HCT116 (cell line): ENCODE measurements at regions not wholly inside any gene's neighbourhood (a gene's known extent, or its start where the extent isn't known, plus 50 kb on each side); places are given as distances from the start of the nearest gene placed in this dataset.

Experiments
- ATAC-seq: fragments of 200-7000 bp; cut with Tn5 transposase; 2 replicates; pipeline ENCODE4 v1.9.1; 2020; ENCODE audit warnings: mild to moderate bottlenecking, moderate library complexity
- BruUV-seq: library from RNA; stranded (reverse); fragments of 400-500 nt; replicated peaks from 2 replicates; lab custom pipeline; 2021; lab: Mats Ljungman, UMichigan
- CTCF ChIA-PET: fragments of 300-600 bp; sonication (Branson Sonifier 250); formaldehyde crosslinking; loops from one replicate; lab custom pipeline; 2021; ENCODE audit warnings: antibody characterized with exemption; lab: Charles Lee
- POLR2A ChIA-PET: fragments of 300-600, 350-600 bp; sonication (Branson Sonifier 250); formaldehyde crosslinking; loops from one replicate; lab custom pipeline; 2021; ENCODE audit warnings: antibody characterized with exemption; lab: Charles Lee
- RAD21 ChIA-PET, 2 experiments: fragments of 300-600 bp; sonication (Branson Sonifier 250); formaldehyde crosslinking; loops; one replicate each; lab custom pipeline; 2023; ENCODE audit warnings: low total read pairs in 2 of 2; ENCODE audit not compliant: uncharacterized antibody in 2 of 2, unreplicated experiment in 2 of 2, low non-redundant PET in 1 of 2; lab: Charles Lee
- DNase-seq: peaks from one replicate; pipeline ENCODE4 v3.0.0-alpha.2; 2010; ENCODE audit warnings: low read depth, low spot score
- H2AFZ ChIP-seq: fragments of 200-600 bp; shearing (Covaris generic), sonication (generic); 2 replicates; pipeline ENCODE4 v1.6.1; 2017; ENCODE audit warnings: low read depth, mixed run types, mixed read lengths, antibody characterized with exemption, low read length; ENCODE audit not compliant: poor library complexity, severe bottlenecking
- H3K27ac ChIP-seq: 2 replicates; pipeline ENCODE4 v1.5.1; 2012; ENCODE audit warnings: low read depth, low read length
- H3K27me3 ChIP-seq: fragments of 200-600 bp; sonication (generic); 2 replicates; pipeline ENCODE4 v1.6.1; 2016; ENCODE audit warnings: mixed run types, low read length, mixed read lengths; ENCODE audit not compliant: insufficient read depth
- H3K36me3 ChIP-seq, 2 experiments: fragments of 200-500 bp in 1 of 2; fragments of 200-600 bp in 1 of 2; sonication (Bioruptor generic) in 1 of 2; sonication (generic) in 1 of 2; 2 replicates each; pipeline versions ENCODE4 v1.5.1 to v1.6.1; 2014 to 2016; ENCODE audit warnings: low read length in 2 of 2, inconsistent platforms in 1 of 2, mixed read lengths in 1 of 2, mixed run types in 1 of 2; ENCODE audit not compliant: insufficient read depth in 2 of 2, control insufficient read depth in 1 of 2
- H3K4me1 ChIP-seq, 2 experiments: fragments of 200-600 bp in 1 of 2; sonication (generic) in 1 of 2; 2 replicates each; pipeline versions ENCODE4 v1.5.1 to v1.6.1; 2012 to 2017; ENCODE audit warnings: low read length in 2 of 2, inconsistent platforms in 1 of 2, mild to moderate bottlenecking in 1 of 2, mixed read lengths in 1 of 2, mixed run types in 1 of 2, moderate library complexity in 1 of 2; ENCODE audit not compliant: insufficient read depth in 2 of 2, control insufficient read depth in 1 of 2
- H3K4me2 ChIP-seq: fragments of 200-600 bp; sonication (generic); 2 replicates; pipeline ENCODE4 v1.6.1; 2017; ENCODE audit warnings: mixed run types, low read length, mixed read lengths
- H3K4me3 ChIP-seq, 2 experiments: fragments of 200-600 bp in 1 of 2; sonication (generic) in 1 of 2; replicated peaks in 1 of 2; 2 replicates each; pipeline ENCODE4 v1.5.1; 2011 to 2016; ENCODE audit warnings: low read length in 2 of 2, control low read depth in 1 of 2, low read depth in 1 of 2, mild to moderate bottlenecking in 1 of 2, mixed read lengths in 1 of 2, mixed run types in 1 of 2
- H3K79me2 ChIP-seq: fragments of 200-600 bp; sonication (generic); 2 replicates; pipeline ENCODE4 v1.6.1; 2017; ENCODE audit warnings: mild to moderate bottlenecking, mixed run types, low read length, moderate library complexity, mixed read lengths; ENCODE audit not compliant: insufficient read depth
- H3K9ac ChIP-seq: fragments of 200-600 bp; sonication (generic); 2 replicates; pipeline ENCODE4 v1.6.1; 2016; ENCODE audit warnings: low read length, mixed read lengths
- H3K9me2 ChIP-seq: fragments of 200-600 bp; sonication (generic), shearing (Covaris generic); 2 replicates; pipeline ENCODE4 v1.6.1; 2017; ENCODE audit warnings: mixed run types, mild to moderate bottlenecking, moderate library complexity; ENCODE audit not compliant: insufficient read depth
- H3K9me3 ChIP-seq, 2 experiments: fragments of 200-500 bp in 1 of 2; fragments of 200-600 bp in 1 of 2; sonication (Bioruptor generic) in 1 of 2; sonication (generic) in 1 of 2; 2 replicates each; pipeline ENCODE4 v1.6.1; 2014 to 2017; ENCODE audit warnings: low read length in 2 of 2, mixed read lengths in 2 of 2, inconsistent platforms in 1 of 2, low read depth in 1 of 2, mild to moderate bottlenecking in 1 of 2, mixed run types in 1 of 2, moderate library complexity in 1 of 2; ENCODE audit not compliant: control insufficient read depth in 1 of 2, insufficient read depth in 1 of 2
- H4K20me1 ChIP-seq: fragments of 200-600 bp; sonication (generic), shearing (Covaris generic); 2 replicates; pipeline ENCODE4 v1.6.1; 2017; ENCODE audit warnings: mixed run types, mild to moderate bottlenecking, moderate library complexity; ENCODE audit not compliant: insufficient read depth
- CTCF ChIP-seq, 3 experiments: fragments of 200-600 bp in 1 of 3; sonication (generic) in 1 of 3; IDR thresholded peaks in 2 of 3; conservative IDR thresholded peaks in 1 of 3; 2 replicates each; pipeline ENCODE4 v1.5.1; 2012 to 2017; ENCODE audit warnings: low read depth in 2 of 3, low read length in 2 of 3, antibody characterized with exemption in 1 of 3, borderline replicate concordance in 1 of 3, control low read depth in 1 of 3, mild to moderate bottlenecking in 1 of 3, mixed read lengths in 1 of 3, mixed run types in 1 of 3, moderate library complexity in 1 of 3; ENCODE audit not compliant: insufficient read depth in 1 of 3
- EZH2phosphoT487 ChIP-seq: fragments of 200-600 bp; IDR thresholded peaks from 2 replicates; pipeline ENCODE4 v1.6.1; 2018; ENCODE audit warnings: antibody characterized with exemption, borderline replicate concordance
- FOSL1 ChIP-seq: IDR thresholded peaks from 2 replicates; pipeline ENCODE4 v1.6.1; 2012; ENCODE audit warnings: low read depth
- JUND ChIP-seq: IDR thresholded peaks from 2 replicates; pipeline ENCODE4 v1.6.1; 2012
- POLR2AphosphoS5 ChIP-seq: IDR thresholded peaks from 2 replicates; pipeline ENCODE4 v1.6.1; 2011; ENCODE audit warnings: mild to moderate bottlenecking, low read depth, low read length, moderate library complexity
- RAD21 ChIP-seq: IDR thresholded peaks from 2 replicates; pipeline ENCODE4 v1.6.1; 2012; ENCODE audit warnings: low read depth, mild to moderate bottlenecking
- REST ChIP-seq: IDR thresholded peaks from 2 replicates; pipeline ENCODE4 v1.6.1; 2012; ENCODE audit warnings: low read depth
- SIN3A ChIP-seq: IDR thresholded peaks from 2 replicates; pipeline ENCODE4 v1.6.1; 2012; ENCODE audit warnings: low read depth
- SP1 ChIP-seq: IDR thresholded peaks from 2 replicates; pipeline ENCODE4 v1.6.1; 2012; ENCODE audit warnings: low read depth
- YY1 ChIP-seq: IDR thresholded peaks from 2 replicates; pipeline ENCODE4 v1.6.1; 2011; ENCODE audit warnings: low read length, low read depth, moderate library complexity, mild to moderate bottlenecking; ENCODE audit not compliant: insufficient replicate concordance; ENCODE audit errors: extremely low read depth
- ZFX ChIP-seq: fragments of 450-650 bp; IDR thresholded peaks from 2 replicates; pipeline ENCODE4 v1.6.1; 2017
- ZNF274 ChIP-seq: fragments of 200-500 bp; sonication (Bioruptor generic); IDR thresholded peaks from 2 replicates; pipeline ENCODE4 v1.6.1; 2014; ENCODE audit warnings: mild to moderate bottlenecking, low read depth, low read length, inconsistent platforms
- intact Hi-C: fragments of 100-400 bp; cut with micrococcal nuclease; formaldehyde crosslinking; loops from 2 replicates; pipeline ENCODE4 v1.10.0; 2022

- Histone ChIP-seq H3K9me2 (no peaks in the 10 kb centered on the region), H3K4me2 (no peak overlapping the region), H3K9ac (no peak overlapping the region), H3K4me3 (no peak overlapping the region), H4K20me1 (no peaks in the 10 kb centered on the region), H3K9me3 (no peaks in the 10 kb centered on the region), H3K4me1 (no peaks in the 10 kb centered on the region), H3K27ac (no peak overlapping the region), H3K27me3 (no peaks in the 10 kb centered on the region), H3K79me2 (no peaks in the 10 kb centered on the region), H3K36me3 (no peaks in the 10 kb centered on the region), H2AFZ (no peak overlapping the region)
- DNase-seq (no peak), ATAC-seq (no peak)
- no peak for TF ChIP-seq CTCF (IDR thresholded peaks at IDR 0.05 in 2 of 3, conservative IDR thresholded peaks at IDR 0.05 in 1 of 3; ENCODE audit: borderline replicate concordance in 1 of 3, insufficient read depth in 1 of 3, low read depth in 2 of 3, low read length in 2 of 3)
- TF ChIP-seq POLR2AphosphoS5: no peak
- TF ChIP-seq EZH2phosphoT487: no peak
- no peak for TF ChIP-seq REST
- TF ChIP-seq ZFX: no peak
- TF ChIP-seq FOSL1: no peak
- TF ChIP-seq ZNF274: no peak
- TF ChIP-seq SP1: no peak
- TF ChIP-seq RAD21: no peak
- TF ChIP-seq JUND: no peak
- no peak for TF ChIP-seq SIN3A
- TF ChIP-seq YY1: no peak
- ChIA-PET RAD21 (no interaction called here), POLR2A (no interaction called here), CTCF (no interaction called here)
- BruUV-seq: no TSS peak
- intact Hi-C loops: no loop called here
Measured at GRCh38 chr15:50837256-50837770, 71.2 kb upstream of the AP4E1 start.
